HG02759 (cell line): ENCODE measurements at regions not wholly inside any gene's neighbourhood (a gene's known extent, or its start where the extent isn't known, plus 50 kb on each side); places are given as distances from the start of the nearest gene placed in this dataset.

Source experiments
- ATAC-seq: cut with Tn5 transposase; IDR thresholded peaks from one replicate; pipeline ENCODE4 v1.9.1; 2021; ENCODE audit warnings: mild to moderate bottlenecking, moderate library complexity; ENCODE audit not compliant: unreplicated experiment

DNA sequence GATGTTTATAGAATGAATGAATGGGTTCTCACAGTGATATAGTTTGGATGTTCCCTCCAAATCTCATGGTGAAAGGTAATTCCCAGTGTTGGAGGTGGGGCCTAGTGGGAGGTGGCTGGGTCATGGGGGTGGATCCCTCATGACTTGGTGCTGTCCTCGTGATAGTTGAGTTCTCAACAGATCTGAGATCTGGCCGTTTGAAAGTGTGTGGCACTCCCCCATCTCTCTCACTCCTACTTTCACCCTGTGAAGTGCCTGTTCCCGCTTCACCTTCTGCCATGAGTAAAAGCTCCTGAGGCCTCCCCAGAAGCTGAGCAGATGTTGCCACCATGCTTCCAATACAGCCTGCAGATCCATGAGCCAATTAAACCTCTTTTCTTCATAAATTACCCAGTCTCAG lies 170.8 kb upstream of the LINGO1 start:
- no peak for ATAC-seq

DNA sequence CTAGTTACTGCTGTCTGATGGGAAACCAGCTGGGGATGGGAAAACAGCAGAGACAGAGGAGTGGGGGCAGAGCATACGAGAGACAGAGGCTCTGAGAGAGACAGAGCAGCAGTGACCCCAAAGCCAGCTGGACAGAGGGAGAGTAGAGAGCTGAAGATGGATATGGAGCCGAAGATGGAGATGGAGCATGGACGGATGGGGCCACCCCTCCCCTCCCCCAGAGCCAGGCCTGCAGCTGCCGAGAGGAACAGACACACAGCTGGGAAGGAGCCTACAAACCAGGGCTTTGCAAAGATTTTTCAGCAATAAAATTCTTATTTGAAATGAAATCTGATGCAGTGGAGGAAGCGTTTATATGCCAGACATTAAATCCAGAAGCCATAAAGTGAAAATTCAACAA lies 167.6 kb upstream of the LINGO1 start:
- no peak for ATAC-seq

DNA sequence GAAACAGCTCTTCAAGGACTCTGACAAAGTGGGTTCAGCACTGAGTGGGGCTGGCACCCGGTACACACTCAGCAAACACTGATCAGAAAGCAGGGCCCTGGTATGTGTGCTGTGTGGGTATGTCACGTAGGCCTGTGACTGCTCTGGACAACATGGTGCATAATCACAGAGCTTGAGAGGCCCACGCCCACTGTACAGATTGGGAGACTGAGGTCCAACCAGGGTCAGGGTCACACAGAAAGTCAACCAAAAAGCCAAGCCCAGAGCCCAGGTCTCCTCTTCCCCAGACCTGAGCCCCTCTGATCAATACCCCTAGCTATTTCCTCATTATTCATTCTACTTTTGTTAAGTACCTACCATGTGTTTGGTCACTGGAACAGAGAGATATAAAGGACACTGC lies 166.1 kb upstream of the LINGO1 start:
- ATAC-seq = no peak

DNA sequence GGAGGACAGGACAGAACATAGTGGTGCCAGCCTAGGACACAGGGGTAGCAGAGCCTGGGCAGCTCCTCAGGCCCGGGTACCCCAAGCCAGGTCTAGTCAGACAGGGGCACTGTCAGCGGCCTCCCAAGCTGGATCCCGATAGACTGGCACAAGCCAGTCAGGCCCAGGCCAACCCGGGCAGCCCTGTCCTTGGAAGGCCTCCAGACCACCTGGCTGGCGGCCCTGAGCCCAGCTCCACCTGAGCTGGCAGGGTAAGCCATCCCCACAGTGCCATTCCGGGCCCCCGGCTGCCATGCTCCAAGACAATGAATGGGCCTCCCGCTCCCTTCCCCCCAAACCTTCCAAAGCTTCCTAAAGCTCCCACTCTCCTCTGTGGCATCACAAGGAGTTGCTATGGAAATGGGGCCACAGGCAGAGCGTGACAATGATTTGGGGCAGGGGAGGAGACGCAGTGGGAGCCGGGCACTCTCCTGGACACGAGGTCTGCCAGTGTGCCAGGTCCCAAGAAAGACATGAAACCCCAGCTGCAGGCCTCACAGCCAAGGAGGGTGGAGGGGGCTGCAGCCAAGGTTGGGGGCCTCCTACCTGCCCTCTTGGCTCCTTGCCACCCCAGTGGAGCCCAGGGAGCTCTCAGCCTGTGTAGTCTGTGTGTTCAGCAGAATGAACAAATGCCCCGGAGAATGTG lies 165.6 kb upstream of the LINGO1 start:
- ATAC-seq = no peak

DNA sequence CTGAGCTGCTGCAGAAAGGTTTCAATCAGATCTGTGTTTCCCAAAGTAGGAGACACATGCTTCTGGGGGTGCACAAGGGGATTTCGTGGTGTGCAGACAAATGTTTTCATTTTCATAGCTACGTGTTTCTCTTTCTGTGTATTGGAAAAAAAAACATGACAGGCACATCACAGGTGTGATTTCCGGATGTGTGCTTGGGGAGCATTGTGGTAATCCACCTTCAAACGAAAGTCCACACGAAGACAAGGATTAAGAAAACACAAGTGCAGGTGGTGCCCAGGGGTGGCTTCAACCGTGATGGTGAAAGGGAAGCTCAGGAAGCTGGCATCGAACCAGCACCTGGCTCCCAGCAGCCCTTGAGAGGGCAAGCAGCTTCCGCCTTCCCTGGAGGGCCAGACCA lies 164.6 kb upstream of the LINGO1 start:
- no peak for ATAC-seq

DNA sequence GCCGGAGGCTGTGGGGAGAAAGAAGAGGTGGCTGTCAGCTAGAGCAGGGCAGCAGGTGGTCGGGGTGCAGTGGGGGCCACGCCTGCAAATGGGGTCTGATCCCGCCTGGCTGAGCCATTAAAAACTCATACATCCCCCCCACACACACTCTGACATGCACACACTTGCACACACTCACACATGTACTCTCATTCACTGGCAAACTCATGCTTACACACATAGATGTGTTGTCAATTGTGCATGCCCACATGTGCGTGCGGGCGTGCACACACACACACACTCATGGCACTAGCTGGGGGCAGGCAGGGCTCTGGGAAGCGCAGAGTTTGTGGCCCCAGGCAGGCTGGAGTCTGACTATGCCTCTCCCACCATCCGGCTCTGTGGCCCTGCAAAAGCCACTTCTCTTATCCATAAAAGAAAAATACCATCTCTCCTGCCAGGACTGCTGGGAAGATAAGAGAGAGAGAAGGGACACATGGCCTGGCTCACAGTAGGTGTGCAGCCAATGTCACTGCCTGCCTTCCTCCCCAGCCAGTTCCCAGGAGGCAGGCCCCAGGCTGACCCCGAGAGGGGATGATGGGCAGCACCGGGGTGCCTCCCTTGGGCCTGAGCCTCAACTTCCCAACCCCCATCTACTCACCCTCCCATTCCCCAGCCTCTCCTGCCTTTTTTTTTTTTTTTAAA lies 163.5 kb upstream of the LINGO1 start:
- ATAC-seq = no peak

DNA sequence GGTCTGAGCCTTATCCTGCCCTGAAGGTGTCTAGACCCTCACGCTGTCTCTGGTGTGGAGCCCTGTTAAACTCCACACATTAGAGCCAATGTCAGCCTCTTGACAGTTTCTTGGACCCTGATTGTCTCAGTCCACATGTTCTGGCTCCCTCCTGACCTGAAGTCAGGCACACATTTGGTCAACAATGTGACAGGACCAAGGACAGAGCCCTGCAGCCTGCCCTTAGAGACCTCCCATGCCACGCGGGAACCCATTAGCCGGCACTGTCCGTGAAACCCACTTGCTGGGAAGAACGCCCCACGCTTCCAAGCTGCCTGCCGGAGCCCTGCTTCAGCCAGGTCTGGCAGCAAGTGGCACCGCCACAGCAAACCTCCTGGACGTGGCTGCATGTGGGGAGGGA lies 162.7 kb upstream of the LINGO1 start:
- no peak for ATAC-seq

DNA sequence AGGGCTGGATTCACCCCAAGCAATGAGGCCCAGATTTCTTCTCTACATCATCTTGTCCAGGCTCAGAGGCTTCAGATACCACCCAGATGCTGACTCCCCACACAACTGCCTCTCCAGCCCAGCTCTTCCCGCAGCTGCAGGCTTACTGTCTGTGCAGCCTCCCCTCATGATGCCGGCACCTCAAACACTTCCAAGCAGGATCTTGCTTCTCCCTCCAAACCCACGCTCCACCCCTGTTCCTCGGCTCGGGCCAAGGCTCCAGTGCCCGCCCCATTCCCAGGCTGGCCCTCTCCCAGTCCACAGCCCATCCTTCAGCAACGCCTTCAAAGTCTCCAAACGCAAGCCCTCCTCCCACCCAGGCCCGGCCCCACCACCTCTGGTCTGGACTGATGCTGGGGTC lies 159.2 kb upstream of the LINGO1 start:
- no peak for ATAC-seq

DNA sequence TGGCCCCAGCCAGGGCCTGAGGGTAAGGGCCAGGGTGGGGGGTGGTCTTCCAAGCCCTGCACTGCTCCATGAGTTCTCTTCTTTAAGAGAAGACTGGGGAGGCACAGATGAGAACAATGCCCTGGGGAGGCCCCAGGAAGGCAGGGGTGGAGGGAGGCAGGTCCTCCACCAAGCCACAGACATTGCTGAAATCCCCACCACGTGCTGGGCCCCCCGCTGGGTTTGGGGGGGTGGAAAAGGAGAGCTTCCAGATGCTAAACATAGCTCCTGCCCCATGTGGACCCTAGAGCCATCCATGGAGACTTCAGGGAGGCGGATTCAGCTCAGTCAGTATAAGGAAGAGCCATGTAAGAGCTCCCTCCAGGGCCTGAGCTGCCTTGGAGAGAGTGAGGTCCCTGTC lies 157.8 kb upstream of the LINGO1 start:
- ATAC-seq = no peak

DNA sequence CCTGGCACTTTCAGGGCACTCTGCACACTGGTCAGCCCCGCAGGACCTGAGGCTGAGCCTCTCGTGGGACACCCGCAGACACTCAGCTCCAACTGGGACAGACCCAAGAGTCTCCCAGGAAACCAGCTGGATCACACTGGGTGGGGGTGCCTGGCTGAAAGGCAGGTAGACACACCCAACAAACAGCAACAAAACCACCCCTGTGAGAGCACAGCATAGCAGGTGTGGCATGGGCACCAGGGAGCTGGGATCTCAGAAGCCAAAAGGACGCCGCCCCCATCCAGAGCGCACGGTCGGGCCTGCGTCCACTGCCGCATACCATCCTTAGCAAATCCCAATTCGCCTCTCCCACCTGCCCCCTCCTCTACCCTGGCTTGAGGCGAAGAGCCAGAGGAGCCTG lies 154.2 kb upstream of the LINGO1 start:
- no peak for ATAC-seq

DNA sequence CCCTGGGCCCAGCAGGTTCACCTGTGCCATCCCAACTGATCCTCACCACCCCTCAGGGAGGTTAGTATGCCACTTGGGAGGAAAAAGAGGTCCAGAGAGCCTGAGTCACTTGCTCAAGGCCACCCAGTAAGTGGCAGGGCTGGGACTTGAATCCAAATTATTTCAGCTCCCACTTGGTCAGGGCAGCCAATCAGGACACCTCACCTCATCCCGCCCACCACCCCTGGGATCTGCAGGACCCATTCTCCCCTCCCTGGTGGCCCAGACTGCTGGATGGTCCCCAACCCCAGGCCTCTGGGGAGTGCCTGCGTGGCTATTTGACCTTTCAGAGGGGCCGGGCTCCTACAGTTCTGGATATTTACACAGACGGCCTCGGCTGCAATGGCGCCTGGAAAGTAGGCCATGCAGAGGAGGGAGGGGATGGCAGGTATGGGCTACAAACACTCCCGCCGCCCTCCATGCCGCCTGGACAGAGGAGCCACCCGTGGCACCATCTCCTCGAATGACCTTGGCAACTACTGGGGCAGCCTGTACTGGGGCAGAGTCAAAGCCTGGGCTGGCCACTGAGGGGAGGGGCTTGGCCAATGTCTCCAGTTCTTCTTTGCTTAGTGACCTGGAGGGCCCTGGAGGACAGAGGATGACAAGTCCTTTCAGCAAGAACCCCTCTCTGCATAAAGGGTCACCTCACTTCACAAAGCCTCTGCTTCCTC lies 153.6 kb upstream of the LINGO1 start:
- ATAC-seq = no peak

DNA sequence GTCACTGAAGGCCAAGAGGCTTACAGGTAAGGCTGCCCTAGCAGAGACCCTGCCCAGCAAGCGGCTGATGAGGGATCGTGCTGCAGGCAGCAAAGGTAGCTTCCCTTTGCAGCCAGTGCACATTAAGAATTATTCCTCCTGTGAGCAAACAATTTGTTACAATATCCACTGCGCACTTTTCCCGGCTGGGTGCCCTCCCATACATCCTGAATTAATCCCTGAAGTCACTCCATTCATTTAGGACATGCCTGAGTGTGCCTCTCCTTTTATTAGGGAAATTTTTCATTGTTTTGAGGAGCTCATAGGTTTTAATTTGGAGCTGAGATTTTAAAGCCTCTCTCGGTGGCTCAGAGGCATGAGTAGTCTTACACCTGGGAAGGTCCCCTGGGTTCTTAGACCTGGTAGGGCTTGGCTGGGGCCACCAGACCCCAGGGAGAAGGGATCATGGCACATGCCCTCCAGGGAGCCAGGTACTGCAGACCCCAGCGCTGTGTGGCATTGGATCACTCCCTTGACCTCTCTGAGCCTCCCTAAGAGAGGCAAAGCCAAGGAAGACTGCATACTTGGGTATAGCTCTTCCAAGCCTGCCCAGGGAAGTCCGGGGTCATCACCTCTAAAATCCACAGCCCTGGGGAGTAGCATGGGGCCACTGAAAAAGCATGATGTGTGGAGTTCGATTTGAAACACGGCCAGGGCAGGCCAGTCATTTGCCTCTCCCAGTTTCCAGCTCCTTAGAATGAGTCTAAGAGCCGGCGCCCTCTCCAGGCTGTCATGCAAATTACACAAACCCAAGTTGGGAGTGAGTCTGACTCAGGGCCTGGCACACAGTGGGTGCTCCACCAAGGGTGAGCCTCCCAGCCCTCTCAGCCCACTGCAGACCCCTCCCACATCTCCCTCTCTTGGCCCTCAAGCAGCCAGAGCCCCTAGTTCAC lies 151.9 kb upstream of the LINGO1 start:
- ATAC-seq = no peak

DNA sequence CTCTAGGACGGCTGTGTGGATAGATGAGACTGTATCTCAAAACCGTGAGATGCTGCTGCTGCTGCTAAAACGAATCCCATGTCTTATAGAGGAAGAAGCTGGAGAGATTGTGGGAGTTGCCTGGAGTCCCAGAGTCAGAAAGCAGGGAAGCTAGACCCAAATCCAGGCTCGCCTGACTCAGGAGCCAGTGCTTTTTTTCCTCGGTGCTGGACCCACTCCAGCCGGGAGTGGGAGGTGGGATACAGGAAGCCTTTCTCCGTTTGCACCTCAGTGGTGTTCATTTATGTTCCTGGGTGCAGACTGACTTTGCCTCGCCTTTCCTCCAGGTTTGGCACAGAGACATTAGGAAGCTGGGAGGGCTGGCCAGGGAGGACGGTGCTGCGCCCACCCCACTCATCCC lies 150.9 kb upstream of the LINGO1 start:
- ATAC-seq = no peak

DNA sequence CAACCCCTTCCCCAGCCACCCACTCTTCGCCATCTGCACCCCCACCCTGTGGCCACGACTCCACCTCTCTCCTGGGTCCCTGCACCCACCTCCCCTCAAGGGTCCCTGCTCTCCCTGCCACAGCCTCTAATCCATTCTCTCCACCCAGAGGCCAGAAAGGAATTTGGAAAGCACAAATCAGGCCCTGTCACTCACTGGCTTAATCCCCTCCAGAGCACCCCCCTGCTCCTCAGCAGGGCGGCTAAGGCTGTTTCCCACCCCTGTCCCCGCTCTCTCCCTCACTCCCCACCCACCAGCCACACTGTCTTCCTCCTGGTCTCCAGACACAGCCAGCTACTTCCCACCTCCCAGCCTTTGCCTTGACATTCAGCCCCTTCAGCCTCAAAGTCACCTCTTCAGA lies 150.0 kb upstream of the LINGO1 start:
- no peak for ATAC-seq

DNA sequence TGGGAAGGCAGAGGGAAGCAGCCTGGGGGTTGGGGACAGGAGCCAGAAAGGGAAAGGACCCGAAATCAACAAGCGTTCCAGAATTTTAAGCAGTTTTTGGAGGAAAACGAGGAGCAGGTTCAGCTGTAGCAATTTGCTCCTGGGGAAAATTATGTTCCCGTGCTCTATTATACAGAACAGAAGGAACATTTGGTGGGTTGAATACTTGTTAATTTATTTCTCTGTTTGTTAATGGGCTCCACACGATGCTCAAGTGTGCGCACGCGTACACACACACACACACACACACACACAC lies 149.2 kb upstream of the LINGO1 start:
- no peak for ATAC-seq

DNA sequence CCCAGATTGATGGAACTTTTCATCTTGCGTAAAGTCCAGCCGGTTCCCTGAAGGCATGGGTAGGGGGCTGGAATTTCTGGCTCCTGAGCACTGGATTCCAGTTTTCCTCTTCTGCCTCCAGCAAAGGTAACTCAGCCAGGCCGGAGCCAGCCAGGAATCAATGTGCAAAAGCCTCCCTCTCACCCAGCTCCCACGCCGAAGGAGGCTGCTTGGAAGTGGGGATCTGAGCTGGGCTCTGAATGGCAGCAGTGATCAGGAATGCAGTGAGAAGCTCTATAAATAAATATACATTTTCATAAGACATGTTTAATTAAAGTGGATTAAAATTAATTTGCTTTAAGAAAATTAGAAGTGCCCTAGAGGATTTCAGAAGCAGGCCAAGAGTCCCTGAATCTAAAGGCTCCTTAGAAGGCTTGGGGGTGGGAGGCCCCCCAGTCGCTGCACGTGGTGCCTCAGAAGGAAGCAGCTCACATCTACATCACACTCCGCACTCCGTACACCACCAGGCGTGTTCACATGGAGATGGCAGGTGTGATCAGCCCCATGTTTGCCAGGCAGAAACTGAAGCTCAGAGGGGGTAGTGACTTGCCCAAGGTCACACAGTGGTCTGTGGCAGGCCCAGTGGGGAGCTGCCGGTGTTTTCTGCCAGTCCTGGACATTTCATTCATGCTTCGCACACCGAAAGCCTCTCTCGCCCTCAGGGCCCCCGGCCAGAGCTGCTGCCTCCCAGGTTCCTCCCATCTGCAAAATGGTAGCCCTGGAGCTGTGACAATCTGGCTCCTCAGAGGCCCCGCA lies 148.6 kb upstream of the LINGO1 start:
- ATAC-seq = no peak

DNA sequence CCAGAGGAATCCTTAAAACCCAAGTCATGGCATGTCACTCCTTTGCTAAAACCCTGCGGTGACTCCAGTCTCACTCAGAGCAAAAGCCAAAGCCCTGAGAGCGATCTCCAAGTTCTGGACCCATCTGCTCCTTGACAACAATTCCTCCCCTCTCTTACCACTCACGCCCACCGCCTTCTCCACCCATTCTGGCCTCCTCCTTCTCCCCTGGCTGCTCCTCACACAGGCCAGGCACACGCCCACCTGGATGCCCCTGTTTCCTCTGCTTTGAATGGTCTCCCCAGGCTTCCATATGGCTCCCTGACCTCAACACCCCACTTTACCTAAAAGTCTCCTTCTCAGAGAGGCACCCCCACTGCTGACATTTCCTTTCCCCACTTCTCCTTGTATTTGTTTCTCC lies 146.1 kb upstream of the LINGO1 start:
- no peak for ATAC-seq

DNA sequence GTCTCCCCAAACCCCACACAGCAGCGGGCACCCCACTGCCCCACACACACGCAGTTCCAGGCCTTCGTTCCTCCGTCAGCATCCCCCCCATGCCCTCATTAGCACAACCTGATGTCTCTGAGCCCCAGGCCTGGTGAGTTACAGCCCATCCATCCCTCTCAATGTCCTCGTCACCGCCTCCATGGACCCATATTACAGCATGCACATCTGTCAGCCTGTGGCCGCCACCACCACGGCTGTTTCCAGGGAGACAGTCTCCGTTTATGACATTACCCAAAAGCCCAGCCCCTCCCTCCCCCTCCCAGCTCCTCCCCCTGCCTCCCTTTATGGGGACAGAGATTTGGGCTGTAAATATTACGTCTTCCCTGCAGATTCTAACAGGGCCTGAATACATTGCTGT lies 143.1 kb upstream of the LINGO1 start:
- ATAC-seq = no peak

DNA sequence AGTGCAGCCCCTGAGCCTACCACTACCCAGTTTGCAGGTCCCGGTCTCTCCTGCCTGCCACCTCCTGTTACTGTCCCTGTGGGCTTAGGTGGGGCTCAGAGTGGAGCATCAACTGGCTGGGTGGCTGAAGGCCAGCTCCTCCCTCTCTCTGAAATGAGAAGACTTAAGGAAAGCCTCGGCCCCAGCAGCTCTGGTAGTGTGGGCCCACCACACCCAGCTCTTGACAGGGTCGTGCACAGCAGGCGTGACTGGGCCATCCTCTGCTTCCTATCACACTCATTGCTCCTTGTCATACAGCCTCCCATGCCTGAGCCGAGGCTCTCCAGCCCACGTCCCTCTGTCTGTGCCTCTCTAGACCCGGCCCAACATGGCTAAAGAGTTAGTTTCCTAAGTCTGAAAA lies 142.7 kb upstream of the LINGO1 start:
- ATAC-seq = no peak

DNA sequence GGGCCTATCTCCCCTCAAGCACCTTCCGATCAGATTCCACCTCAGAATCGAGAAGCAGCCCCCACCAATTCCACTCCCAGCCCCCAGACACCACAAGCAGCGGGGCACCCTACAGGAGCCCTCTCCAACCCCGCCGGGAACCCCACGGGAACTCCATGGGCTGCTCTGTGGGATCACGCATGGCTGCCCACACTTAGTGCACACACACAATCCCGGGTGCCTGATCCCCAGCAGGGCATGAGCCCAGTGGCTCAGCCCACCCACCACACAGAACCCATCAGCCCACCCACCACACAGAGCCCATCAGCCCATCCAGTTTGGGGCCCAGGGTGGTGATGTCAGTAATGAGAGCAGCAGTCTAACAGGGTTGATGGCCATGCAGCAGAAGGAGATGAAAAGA lies 141.6 kb upstream of the LINGO1 start:
- ATAC-seq = no peak

DNA sequence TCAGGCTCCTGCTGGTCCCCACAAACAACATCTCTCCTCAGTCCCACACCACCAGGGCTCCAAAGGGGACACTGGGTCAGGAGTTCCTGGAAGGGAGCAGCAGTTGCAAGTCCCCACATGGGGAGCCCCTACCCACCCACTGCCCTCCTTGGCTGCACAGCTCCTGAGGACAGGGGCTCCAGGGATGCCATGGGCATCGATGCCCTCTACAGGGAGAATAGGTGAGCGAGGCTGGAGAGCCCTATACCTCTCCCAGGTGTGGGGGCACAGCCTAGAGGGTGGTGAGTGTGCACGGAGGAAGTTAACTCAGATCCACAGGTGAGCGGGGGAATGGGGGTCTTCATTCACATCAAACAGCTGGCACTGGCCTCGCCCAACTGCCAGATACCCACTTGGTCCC lies 141.2 kb upstream of the LINGO1 start:
- no peak for ATAC-seq
